Activated CD4-positive, CD25-positive, alpha-beta regulatory T cell (primary cell): ENCODE measurements at regions not wholly inside any gene's neighbourhood (a gene's known extent, or its start where the extent isn't known, plus 50 kb on each side); places are given as distances from the start of the nearest gene placed in this dataset.

Experiments
- DNase-seq, 4 experiments: peaks; one replicate each; lab custom pipeline; 2025; lab: John Stamatoyannopoulos, UW

GRCh38 chr14:34040766-34041165 is 89.9 kb upstream of the EGLN3 start:
- DNase-seq: no peak

GRCh38 chr14:34039428-34040047 is 88.7 kb upstream of the EGLN3 start:
- DNase-seq: no peak

GRCh38 chr14:34038358-34039057 is 87.6 kb upstream of the EGLN3 start:
- no peak for DNase-seq

GRCh38 chr14:34036319-34036766 is 85.5 kb upstream of the EGLN3 start:
- DNase-seq: no peak

- DNase-seq: no peak
Measured at GRCh38 chr14:34035934-34036250, 85.0 kb upstream of the EGLN3 start.

GRCh38 chr14:34035177-34035933 is 84.5 kb upstream of the EGLN3 start:
- DNase-seq: no peak

- DNase-seq: no peak
Measured at GRCh38 chr14:34034447-34035176, 83.7 kb upstream of the EGLN3 start.

- DNase-seq: no peak
Measured at GRCh38 chr14:34032720-34033119, 81.8 kb upstream of the EGLN3 start.

GRCh38 chr14:34030864-34031263 is 80.0 kb upstream of the EGLN3 start:
- DNase-seq: no peak

- no peak for DNase-seq
Measured at GRCh38 chr14:34029921-34030334, 79.1 kb upstream of the EGLN3 start.

GRCh38 chr14:34027990-34028495 is 77.2 kb upstream of the EGLN3 start:
- DNase-seq: no peak

GRCh38 chr14:34027130-34027989 is 76.5 kb upstream of the EGLN3 start:
- DNase-seq: no peak

GRCh38 chr14:34025325-34026017 is 74.6 kb upstream of the EGLN3 start:
- no peak for DNase-seq

- DNase-seq: no peak
Measured at GRCh38 chr14:34024768-34025144, 73.9 kb upstream of the EGLN3 start.

- no peak for DNase-seq
Measured at GRCh38 chr14:34023824-34024767, 73.2 kb upstream of the EGLN3 start.

GRCh38 chr14:34021096-34021495 is 70.2 kb upstream of the EGLN3 start:
- no peak for DNase-seq

GRCh38 chr14:34020014-34020413 is 69.1 kb upstream of the EGLN3 start:
- no peak for DNase-seq

- no peak for DNase-seq
Measured at GRCh38 chr14:34018564-34019244, 67.8 kb upstream of the EGLN3 start.

GRCh38 chr14:34018125-34018524 is 67.3 kb upstream of the EGLN3 start:
- no peak for DNase-seq
